WTC11 (cell line): ENCODE measurements at regions not wholly inside any gene's neighbourhood (a gene's known extent, or its start where the extent isn't known, plus 50 kb on each side); places are given as distances from the start of the nearest gene placed in this dataset.

Experiments
- ATAC-seq: fragments of 200-7000 bp; cut with Tn5 transposase; 2 replicates; pipeline ENCODE4 v1.10.0; 2021; ENCODE audit warnings: mild to moderate bottlenecking, moderate library complexity
- CTCF ChIA-PET: fragments of 300-600 bp; sonication (Branson Sonifier 250); formaldehyde crosslinking; loops from one replicate; lab custom pipeline; 2021; ENCODE audit warnings: antibody characterized with exemption; lab: Charles Lee
- POLR2A ChIA-PET: fragments of 350-600 bp; sonication (Branson Sonifier 250); formaldehyde crosslinking; loops from one replicate; lab custom pipeline; 2021; ENCODE audit warnings: antibody characterized with exemption; lab: Charles Lee
- DNase-seq: peaks from one replicate; pipeline ENCODE4 v3.0.0; 2021; ENCODE audit warnings: low spot score
- H3K27ac Mint-ChIP-seq: 2 replicates; pipeline ENCODE4 v1.8.0; 2021; ENCODE audit warnings: mixed read lengths
- H3K27me3 Mint-ChIP-seq: 2 replicates; pipeline ENCODE4 v1.8.0; 2021; ENCODE audit warnings: low read depth, mild to moderate bottlenecking, moderate library complexity, mixed read lengths
- H3K36me3 Mint-ChIP-seq: 2 replicates; pipeline ENCODE4 v1.8.0; 2021; ENCODE audit warnings: mixed read lengths
- H3K4me1 Mint-ChIP-seq: 2 replicates; pipeline ENCODE4 v1.8.0; 2022; ENCODE audit warnings: mixed read lengths
- H3K4me3 Mint-ChIP-seq: 2 replicates; pipeline ENCODE4 v1.8.0; 2021; ENCODE audit warnings: mild to moderate bottlenecking, moderate library complexity, mixed read lengths
- H3K9me3 Mint-ChIP-seq: 2 replicates; pipeline ENCODE4 v1.8.0; 2021; ENCODE audit warnings: mixed read lengths
- ATF1 ChIP-seq: sonication (generic); formaldehyde crosslinking; IDR thresholded peaks from 2 replicates; pipeline ENCODE4 v1.8.1; 2023; ENCODE audit warnings: mild to moderate bottlenecking, moderate library complexity, missing genetic modification reagents
- CBFB ChIP-seq: sonication (generic); formaldehyde crosslinking; IDR thresholded peaks from 2 replicates; pipeline ENCODE4 v1.8.1; 2022; ENCODE audit warnings: mild to moderate bottlenecking, low read depth, missing genetic modification reagents
- GTF2I ChIP-seq: fragments of 250-450 bp; sonication (Bioruptor Pico); conservative IDR thresholded peaks from 2 replicates; pipeline ENCODE4 v1.4.0; 2021; ENCODE audit warnings: mild to moderate bottlenecking
- JUN ChIP-seq: sonication (generic); formaldehyde crosslinking; IDR thresholded peaks from 2 replicates; pipeline ENCODE4 v1.8.0; 2023; ENCODE audit warnings: mild to moderate bottlenecking, missing genetic modification reagents
- NFE2L1 ChIP-seq: sonication (generic); formaldehyde crosslinking; IDR thresholded peaks from 2 replicates; pipeline ENCODE4 v1.8.1; 2023; ENCODE audit warnings: missing genetic modification reagents
- NR2C2 ChIP-seq: sonication (generic); formaldehyde crosslinking; IDR thresholded peaks from 2 replicates; pipeline ENCODE4 v1.8.0; 2022; ENCODE audit warnings: mild to moderate bottlenecking, missing genetic modification reagents
- RORB ChIP-seq: fragments of 250-450 bp; sonication (Bioruptor Pico); IDR thresholded peaks from 2 replicates; pipeline ENCODE4 v1.9.0; 2021; ENCODE audit warnings: mild to moderate bottlenecking
- TP53 ChIP-seq: sonication (generic); formaldehyde crosslinking; IDR thresholded peaks from 2 replicates; pipeline ENCODE4 v1.8.1; 2023; ENCODE audit warnings: mild to moderate bottlenecking, missing genetic modification reagents
- ZNF121 ChIP-seq: sonication (generic); formaldehyde crosslinking; IDR thresholded peaks from 2 replicates; pipeline ENCODE4 v1.8.0; 2023; ENCODE audit warnings: missing genetic modification reagents
- ZNF416 ChIP-seq: fragments of 250-450 bp; sonication (Bioruptor Pico); IDR thresholded peaks from 2 replicates; pipeline ENCODE4 v1.9.0; 2021; ENCODE audit warnings: mild to moderate bottlenecking, inconsistent platforms
- ZNF423 ChIP-seq: fragments of 250-450 bp; sonication (Bioruptor Pico); IDR thresholded peaks from 2 replicates; pipeline ENCODE4 v2.1.2; 2022; ENCODE audit warnings: mild to moderate bottlenecking, moderate library complexity
- TF ChIP-seq, protein P1 (sequence below): sonication (generic); formaldehyde crosslinking; IDR thresholded peaks from 2 replicates; pipeline ENCODE4 v1.8.0; 2022; ENCODE audit warnings: mild to moderate bottlenecking, missing genetic modification reagents
- TF ChIP-seq, protein P2 (sequence below): sonication (generic); formaldehyde crosslinking; IDR thresholded peaks from 2 replicates; pipeline ENCODE4 v1.8.1; 2023; ENCODE audit warnings: mild to moderate bottlenecking, missing genetic modification reagents
- TF ChIP-seq, protein P3 (sequence below): sonication (generic); formaldehyde crosslinking; conservative IDR thresholded peaks from 2 replicates; pipeline ENCODE4 v1.8.1; 2022; ENCODE audit warnings: mild to moderate bottlenecking, missing genetic modification reagents
- TF ChIP-seq, protein P4 (sequence below): fragments of 250-450 bp; sonication (Bioruptor Pico); IDR thresholded peaks from 2 replicates; pipeline ENCODE4 v1.9.0; 2021; ENCODE audit warnings: mild to moderate bottlenecking, borderline replicate concordance
- TF ChIP-seq, protein P5 (sequence below): sonication (generic); formaldehyde crosslinking; IDR thresholded peaks from 2 replicates; pipeline ENCODE4 v1.8.1; 2023; ENCODE audit warnings: mild to moderate bottlenecking, moderate library complexity, missing genetic modification reagents
- TF ChIP-seq, protein P6 (sequence below): sonication (generic); formaldehyde crosslinking; IDR thresholded peaks from 2 replicates; pipeline ENCODE4 v1.8.1; 2022; ENCODE audit warnings: low read depth, missing genetic modification reagents, borderline replicate concordance
- TF ChIP-seq, protein P7 (sequence below): fragments of 250-450 bp; sonication (Bioruptor Pico); IDR thresholded peaks from 2 replicates; pipeline ENCODE4 v1.8.0; 2021; ENCODE audit warnings: mild to moderate bottlenecking
- TF ChIP-seq, protein P8 (sequence below): sonication (generic); formaldehyde crosslinking; IDR thresholded peaks from 2 replicates; pipeline ENCODE4 v1.8.1; 2022; ENCODE audit warnings: missing genetic modification reagents, borderline replicate concordance
- TF ChIP-seq, protein P9 (sequence below): sonication (generic); formaldehyde crosslinking; IDR thresholded peaks from 2 replicates; pipeline ENCODE4 v1.8.1; 2022; ENCODE audit warnings: low read depth, mild to moderate bottlenecking, moderate library complexity, missing genetic modification reagents, borderline replicate concordance

DNA sequence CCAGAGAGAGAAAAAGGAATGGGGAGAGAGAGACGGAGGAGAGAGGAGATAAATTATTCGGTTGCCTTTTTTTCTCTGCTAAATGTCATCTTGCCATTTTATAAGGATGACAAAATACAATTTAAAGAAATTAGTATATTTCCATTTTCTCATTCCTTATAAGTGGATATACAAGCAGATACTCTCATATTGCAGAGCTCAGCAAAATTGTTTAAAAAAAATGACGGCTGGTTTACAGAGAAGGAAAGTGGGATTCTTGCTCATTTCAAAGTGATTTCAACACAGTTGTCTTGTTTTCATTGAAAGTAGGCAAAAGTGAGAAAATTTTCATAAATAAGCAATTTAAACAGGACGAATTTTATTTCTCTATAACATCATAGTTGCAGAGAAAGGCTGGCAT, 641.9 kb upstream of the CDH6 start:
- CTCF ChIA-PET: no interaction called here
- no peak overlapping the region for H3K4me3 Mint-ChIP-seq
- TF ChIP-seq GTF2I (CRISPR knock-in tag) (no peak), TP53 (CRISPR knock-in tag) (no peak), NR2C2 (CRISPR knock-in tag) (no peak)
- TF ChIP-seq, protein P1, sequence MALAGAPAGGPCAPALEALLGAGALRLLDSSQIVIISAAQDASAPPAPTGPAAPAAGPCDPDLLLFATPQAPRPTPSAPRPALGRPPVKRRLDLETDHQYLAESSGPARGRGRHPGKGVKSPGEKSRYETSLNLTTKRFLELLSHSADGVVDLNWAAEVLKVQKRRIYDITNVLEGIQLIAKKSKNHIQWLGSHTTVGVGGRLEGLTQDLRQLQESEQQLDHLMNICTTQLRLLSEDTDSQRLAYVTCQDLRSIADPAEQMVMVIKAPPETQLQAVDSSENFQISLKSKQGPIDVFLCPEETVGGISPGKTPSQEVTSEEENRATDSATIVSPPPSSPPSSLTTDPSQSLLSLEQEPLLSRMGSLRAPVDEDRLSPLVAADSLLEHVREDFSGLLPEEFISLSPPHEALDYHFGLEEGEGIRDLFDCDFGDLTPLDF: no peak
- TF ChIP-seq, protein P2, sequence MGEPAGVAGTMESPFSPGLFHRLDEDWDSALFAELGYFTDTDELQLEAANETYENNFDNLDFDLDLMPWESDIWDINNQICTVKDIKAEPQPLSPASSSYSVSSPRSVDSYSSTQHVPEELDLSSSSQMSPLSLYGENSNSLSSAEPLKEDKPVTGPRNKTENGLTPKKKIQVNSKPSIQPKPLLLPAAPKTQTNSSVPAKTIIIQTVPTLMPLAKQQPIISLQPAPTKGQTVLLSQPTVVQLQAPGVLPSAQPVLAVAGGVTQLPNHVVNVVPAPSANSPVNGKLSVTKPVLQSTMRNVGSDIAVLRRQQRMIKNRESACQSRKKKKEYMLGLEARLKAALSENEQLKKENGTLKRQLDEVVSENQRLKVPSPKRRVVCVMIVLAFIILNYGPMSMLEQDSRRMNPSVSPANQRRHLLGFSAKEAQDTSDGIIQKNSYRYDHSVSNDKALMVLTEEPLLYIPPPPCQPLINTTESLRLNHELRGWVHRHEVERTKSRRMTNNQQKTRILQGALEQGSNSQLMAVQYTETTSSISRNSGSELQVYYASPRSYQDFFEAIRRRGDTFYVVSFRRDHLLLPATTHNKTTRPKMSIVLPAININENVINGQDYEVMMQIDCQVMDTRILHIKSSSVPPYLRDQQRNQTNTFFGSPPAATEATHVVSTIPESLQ (CRISPR knock-in tag): no peak
- no peaks in the 10 kb centered on the region for H3K36me3 Mint-ChIP-seq
- no peak for ATAC-seq
- no peaks in the 10 kb centered on the region for H3K27me3 Mint-ChIP-seq
- H3K9me3 Mint-ChIP-seq: no peaks in the 10 kb centered on the region
- POLR2A ChIA-PET: no interaction called here
- DNase-seq: no peak
- H3K27ac Mint-ChIP-seq: no peak overlapping the region
- no peaks in the 10 kb centered on the region for H3K4me1 Mint-ChIP-seq

DNA sequence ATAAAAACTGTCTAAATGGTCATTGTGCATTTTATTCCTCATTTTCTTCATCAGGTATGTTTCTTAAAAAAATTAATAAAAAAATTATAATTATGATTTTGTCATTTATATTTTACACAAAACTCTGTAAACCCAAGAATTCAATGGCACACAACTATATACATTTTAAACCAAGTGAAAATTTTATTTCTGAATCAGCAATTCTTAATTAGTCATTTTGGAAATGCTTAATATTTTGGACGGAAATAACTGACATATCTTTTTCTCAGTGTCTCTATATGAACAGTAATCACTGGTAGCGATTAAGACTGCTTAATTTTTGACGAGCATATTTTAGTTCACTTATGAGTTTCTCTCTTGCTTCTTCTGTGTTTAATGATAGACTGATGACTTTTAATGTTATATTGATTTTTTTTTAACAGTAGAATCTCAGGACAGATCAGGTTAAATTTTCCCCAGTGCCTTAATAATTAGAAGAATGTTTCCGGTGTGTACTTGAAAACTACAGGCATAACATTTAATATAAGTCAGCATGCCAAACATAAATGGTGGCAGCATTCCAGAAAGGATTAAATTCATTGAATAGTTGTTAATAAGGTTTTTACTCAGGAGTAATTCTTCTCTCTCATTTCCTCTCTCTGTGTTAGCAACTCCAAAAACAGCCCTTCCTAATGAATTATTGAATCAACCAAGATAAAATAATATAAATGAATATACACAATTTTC, 644.7 kb upstream of the CDH6 start:
- ChIA-PET CTCF (no interaction called here), POLR2A (no interaction called here)
- no peaks in the 10 kb centered on the region for H3K4me1 Mint-ChIP-seq
- no peak for DNase-seq
- no peak for ATAC-seq
- no peak overlapping the region for H3K4me3 Mint-ChIP-seq
- H3K36me3 Mint-ChIP-seq: no peaks in the 10 kb centered on the region
- no peaks in the 10 kb centered on the region for H3K9me3 Mint-ChIP-seq
- no peak overlapping the region for H3K27ac Mint-ChIP-seq
- H3K27me3 Mint-ChIP-seq: no peaks in the 10 kb centered on the region
- TF ChIP-seq, protein P3, sequence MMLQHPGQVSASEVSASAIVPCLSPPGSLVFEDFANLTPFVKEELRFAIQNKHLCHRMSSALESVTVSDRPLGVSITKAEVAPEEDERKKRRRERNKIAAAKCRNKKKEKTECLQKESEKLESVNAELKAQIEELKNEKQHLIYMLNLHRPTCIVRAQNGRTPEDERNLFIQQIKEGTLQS (CRISPR knock-in tag): no peak
- TF ChIP-seq, protein P4, sequence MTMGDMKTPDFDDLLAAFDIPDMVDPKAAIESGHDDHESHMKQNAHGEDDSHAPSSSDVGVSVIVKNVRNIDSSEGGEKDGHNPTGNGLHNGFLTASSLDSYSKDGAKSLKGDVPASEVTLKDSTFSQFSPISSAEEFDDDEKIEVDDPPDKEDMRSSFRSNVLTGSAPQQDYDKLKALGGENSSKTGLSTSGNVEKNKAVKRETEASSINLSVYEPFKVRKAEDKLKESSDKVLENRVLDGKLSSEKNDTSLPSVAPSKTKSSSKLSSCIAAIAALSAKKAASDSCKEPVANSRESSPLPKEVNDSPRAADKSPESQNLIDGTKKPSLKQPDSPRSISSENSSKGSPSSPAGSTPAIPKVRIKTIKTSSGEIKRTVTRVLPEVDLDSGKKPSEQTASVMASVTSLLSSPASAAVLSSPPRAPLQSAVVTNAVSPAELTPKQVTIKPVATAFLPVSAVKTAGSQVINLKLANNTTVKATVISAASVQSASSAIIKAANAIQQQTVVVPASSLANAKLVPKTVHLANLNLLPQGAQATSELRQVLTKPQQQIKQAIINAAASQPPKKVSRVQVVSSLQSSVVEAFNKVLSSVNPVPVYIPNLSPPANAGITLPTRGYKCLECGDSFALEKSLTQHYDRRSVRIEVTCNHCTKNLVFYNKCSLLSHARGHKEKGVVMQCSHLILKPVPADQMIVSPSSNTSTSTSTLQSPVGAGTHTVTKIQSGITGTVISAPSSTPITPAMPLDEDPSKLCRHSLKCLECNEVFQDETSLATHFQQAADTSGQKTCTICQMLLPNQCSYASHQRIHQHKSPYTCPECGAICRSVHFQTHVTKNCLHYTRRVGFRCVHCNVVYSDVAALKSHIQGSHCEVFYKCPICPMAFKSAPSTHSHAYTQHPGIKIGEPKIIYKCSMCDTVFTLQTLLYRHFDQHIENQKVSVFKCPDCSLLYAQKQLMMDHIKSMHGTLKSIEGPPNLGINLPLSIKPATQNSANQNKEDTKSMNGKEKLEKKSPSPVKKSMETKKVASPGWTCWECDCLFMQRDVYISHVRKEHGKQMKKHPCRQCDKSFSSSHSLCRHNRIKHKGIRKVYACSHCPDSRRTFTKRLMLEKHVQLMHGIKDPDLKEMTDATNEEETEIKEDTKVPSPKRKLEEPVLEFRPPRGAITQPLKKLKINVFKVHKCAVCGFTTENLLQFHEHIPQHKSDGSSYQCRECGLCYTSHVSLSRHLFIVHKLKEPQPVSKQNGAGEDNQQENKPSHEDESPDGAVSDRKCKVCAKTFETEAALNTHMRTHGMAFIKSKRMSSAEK: no peak
- no peak for TF ChIP-seq JUN (CRISPR knock-in tag)
- TF ChIP-seq, protein P5, sequence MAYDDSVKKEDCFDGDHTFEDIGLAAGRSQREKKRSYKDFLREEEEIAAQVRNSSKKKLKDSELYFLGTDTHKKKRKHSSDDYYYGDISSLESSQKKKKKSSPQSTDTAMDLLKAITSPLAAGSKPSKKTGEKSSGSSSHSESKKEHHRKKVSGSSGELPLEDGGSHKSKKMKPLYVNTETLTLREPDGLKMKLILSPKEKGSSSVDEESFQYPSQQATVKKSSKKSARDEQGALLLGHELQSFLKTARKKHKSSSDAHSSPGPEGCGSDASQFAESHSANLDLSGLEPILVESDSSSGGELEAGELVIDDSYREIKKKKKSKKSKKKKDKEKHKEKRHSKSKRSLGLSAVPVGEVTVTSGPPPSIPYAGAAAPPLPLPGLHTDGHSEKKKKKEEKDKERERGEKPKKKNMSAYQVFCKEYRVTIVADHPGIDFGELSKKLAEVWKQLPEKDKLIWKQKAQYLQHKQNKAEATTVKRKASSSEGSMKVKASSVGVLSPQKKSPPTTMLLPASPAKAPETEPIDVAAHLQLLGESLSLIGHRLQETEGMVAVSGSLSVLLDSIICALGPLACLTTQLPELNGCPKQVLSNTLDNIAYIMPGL (CRISPR knock-in tag): no peak
- TF ChIP-seq ATF1 (CRISPR knock-in tag): no peak
- TF ChIP-seq ZNF121 (CRISPR knock-in tag): no peak
- no peak for TF ChIP-seq ZNF423 (CRISPR knock-in tag)
- TF ChIP-seq, protein P6, sequence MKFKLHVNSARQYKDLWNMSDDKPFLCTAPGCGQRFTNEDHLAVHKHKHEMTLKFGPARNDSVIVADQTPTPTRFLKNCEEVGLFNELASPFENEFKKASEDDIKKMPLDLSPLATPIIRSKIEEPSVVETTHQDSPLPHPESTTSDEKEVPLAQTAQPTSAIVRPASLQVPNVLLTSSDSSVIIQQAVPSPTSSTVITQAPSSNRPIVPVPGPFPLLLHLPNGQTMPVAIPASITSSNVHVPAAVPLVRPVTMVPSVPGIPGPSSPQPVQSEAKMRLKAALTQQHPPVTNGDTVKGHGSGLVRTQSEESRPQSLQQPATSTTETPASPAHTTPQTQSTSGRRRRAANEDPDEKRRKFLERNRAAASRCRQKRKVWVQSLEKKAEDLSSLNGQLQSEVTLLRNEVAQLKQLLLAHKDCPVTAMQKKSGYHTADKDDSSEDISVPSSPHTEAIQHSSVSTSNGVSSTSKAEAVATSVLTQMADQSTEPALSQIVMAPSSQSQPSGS (CRISPR knock-in tag): no peak
- TF ChIP-seq RORB: no peak
- TF ChIP-seq, protein P7, sequence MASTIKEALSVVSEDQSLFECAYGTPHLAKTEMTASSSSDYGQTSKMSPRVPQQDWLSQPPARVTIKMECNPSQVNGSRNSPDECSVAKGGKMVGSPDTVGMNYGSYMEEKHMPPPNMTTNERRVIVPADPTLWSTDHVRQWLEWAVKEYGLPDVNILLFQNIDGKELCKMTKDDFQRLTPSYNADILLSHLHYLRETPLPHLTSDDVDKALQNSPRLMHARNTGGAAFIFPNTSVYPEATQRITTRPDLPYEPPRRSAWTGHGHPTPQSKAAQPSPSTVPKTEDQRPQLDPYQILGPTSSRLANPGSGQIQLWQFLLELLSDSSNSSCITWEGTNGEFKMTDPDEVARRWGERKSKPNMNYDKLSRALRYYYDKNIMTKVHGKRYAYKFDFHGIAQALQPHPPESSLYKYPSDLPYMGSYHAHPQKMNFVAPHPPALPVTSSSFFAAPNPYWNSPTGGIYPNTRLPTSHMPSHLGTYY (CRISPR knock-in tag): no peak
- no peak for TF ChIP-seq NFE2L1 (CRISPR knock-in tag)
- no peak for TF ChIP-seq ZNF416 (CRISPR knock-in tag)
- TF ChIP-seq, protein P8, sequence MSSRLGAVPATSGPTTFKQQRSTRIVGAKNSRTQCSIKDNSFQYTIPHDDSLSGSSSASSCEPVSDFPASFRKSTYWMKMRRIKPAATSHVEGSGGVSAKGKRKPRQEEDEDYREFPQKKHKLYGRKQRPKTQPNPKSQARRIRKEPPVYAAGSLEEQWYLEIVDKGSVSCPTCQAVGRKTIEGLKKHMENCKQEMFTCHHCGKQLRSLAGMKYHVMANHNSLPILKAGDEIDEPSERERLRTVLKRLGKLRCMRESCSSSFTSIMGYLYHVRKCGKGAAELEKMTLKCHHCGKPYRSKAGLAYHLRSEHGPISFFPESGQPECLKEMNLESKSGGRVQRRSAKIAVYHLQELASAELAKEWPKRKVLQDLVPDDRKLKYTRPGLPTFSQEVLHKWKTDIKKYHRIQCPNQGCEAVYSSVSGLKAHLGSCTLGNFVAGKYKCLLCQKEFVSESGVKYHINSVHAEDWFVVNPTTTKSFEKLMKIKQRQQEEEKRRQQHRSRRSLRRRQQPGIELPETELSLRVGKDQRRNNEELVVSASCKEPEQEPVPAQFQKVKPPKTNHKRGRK (CRISPR knock-in tag): no peak
- TF ChIP-seq, protein P9, sequence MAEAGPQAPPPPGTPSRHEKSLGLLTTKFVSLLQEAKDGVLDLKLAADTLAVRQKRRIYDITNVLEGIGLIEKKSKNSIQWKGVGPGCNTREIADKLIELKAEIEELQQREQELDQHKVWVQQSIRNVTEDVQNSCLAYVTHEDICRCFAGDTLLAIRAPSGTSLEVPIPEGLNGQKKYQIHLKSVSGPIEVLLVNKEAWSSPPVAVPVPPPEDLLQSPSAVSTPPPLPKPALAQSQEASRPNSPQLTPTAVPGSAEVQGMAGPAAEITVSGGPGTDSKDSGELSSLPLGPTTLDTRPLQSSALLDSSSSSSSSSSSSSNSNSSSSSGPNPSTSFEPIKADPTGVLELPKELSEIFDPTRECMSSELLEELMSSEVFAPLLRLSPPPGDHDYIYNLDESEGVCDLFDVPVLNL (CRISPR knock-in tag): no peak
- TF ChIP-seq CBFB (CRISPR knock-in tag): no peak
